ENCODE measurements at regions not wholly inside any gene's neighbourhood (a gene's known extent, or its start where the extent isn't known, plus 50 kb on each side); places are given as distances from the start of the nearest gene placed in this dataset.

DNA sequence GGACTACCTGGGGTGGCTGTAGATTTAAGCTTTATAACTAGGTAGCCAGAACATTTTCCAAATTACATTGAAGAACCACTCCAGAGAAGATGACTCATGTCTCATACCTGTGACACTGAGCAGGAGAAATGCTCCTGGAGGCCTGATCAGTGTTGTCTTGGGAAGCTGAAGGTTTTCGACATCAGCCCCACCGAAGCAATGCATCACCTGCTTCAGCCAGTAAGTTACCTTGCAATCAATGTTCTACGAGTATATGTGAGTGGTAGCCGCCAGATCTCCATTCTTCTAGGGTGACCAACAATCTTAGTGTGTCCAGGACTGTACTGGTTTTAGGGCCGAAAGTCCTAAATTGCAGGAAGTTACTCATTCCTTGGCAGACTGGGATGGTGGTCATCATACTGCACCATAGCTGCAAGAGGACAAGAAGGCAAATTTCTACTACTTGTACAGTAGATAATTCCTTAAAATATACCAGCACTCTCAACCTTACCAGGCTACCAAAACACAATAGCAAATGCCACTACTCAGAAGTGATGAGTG, 109.3 kb upstream of the LINC00305 start:
- no peak overlapping the region for H3K4me3 ChIP-seq (replicated peaks; ENCODE audit: low read depth, low read length)
- DNase-seq (ENCODE audit: extremely low read depth, low read depth) = no peak
- TF ChIP-seq, protein P1, sequence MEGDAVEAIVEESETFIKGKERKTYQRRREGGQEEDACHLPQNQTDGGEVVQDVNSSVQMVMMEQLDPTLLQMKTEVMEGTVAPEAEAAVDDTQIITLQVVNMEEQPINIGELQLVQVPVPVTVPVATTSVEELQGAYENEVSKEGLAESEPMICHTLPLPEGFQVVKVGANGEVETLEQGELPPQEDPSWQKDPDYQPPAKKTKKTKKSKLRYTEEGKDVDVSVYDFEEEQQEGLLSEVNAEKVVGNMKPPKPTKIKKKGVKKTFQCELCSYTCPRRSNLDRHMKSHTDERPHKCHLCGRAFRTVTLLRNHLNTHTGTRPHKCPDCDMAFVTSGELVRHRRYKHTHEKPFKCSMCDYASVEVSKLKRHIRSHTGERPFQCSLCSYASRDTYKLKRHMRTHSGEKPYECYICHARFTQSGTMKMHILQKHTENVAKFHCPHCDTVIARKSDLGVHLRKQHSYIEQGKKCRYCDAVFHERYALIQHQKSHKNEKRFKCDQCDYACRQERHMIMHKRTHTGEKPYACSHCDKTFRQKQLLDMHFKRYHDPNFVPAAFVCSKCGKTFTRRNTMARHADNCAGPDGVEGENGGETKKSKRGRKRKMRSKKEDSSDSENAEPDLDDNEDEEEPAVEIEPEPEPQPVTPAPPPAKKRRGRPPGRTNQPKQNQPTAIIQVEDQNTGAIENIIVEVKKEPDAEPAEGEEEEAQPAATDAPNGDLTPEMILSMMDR (IDR thresholded peaks at IDR 0.05; ENCODE audit: low read depth, low read length, missing control alignments) = no peak

- TF ChIP-seq, protein P1 (IDR thresholded peaks at IDR 0.05; ENCODE audit: low read depth, low read length, missing control alignments) = no peak
- DNase-seq (ENCODE audit: extremely low read depth, low read depth) = no peak
- H3K4me3 ChIP-seq (replicated peaks; ENCODE audit: low read depth, low read length) = no peak overlapping the region
These were observed 105.7 kb upstream of the LINC00305 start for GRCh38 chr18:64254399-64255093.

- no peak for DNase-seq (ENCODE audit: extremely low read depth, low read depth)
- H3K4me3 ChIP-seq (replicated peaks; ENCODE audit: low read depth, low read length) = no peak overlapping the region
- TF ChIP-seq, protein P1 (IDR thresholded peaks at IDR 0.05; ENCODE audit: low read depth, low read length, missing control alignments) = no peak
These were observed 105.0 kb upstream of the LINC00305 start for GRCh38 chr18:64253873-64254272.

DNA sequence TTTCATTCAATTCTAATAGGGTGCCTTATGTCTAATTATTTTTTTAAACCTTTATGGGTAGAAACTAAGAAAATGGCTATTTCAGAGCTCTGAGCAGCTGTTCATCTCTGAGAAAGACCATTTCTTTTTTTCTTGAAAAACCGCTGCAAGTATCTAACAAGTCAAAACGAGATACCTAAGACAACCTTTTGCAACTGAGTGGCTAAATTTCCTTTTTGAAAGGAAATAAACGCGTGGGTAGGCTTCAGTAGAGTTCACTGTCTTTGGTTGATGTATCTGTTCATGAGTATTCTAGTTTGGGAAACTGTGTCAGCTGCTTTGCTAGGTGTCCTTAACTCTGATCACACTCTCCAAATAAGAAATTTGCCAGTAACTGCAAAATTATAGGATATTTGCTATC, 104.3 kb upstream of the LINC00305 start:
- TF ChIP-seq, protein P1 (IDR thresholded peaks at IDR 0.05; ENCODE audit: low read depth, low read length, missing control alignments) = no peak
- no peak overlapping the region for H3K4me3 ChIP-seq (replicated peaks; ENCODE audit: low read depth, low read length)
- no peak for DNase-seq (ENCODE audit: extremely low read depth, low read depth)

GRCh38 chr18:64248836-64249235, 99.9 kb upstream of the LINC00305 start:
- no peak overlapping the region for H3K4me3 ChIP-seq (replicated peaks; ENCODE audit: low read depth, low read length)
- no peak for DNase-seq (ENCODE audit: extremely low read depth, low read depth)
- TF ChIP-seq, protein P1 (IDR thresholded peaks at IDR 0.05; ENCODE audit: low read depth, low read length, missing control alignments) = no peak

DNA sequence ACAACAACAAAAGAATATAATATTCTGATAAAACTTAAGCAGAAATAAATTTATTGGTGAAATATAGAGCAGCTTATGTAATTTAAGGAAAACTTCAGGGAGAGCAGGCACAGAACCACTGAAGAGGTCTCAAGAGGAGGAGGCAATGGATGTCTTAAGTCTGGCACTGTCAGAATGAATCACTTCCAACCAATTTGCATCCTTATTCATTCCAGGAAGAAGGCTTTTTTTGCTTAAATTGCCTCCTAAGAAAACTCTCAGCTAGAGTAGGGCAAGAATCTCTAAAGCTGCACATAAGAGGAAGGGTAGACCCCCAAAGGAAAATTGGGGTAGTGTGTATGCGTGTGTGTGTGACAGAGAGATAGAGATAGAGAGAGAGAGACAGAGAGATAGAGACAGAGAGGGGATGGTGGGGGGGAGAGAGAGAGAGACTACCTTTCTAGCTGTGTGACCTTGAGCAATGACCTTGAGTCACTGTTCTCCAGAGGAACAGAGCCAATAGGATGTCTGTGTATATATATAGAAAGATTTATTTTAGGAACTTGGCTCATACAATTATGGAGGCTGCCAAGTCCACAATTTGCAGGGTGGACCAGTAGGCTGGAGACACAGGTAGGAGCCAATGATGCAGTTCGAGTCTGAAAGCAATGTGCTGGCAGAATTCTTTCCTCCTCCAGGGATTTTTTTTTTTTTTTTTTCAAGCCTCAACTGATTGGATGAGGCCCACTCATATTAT, 96.4 kb upstream of the LINC00305 start:
- TF ChIP-seq, protein P1 (IDR thresholded peaks at IDR 0.05; ENCODE audit: low read depth, low read length, missing control alignments) = no peak
- no peak for DNase-seq (ENCODE audit: extremely low read depth, low read depth)
- no peak overlapping the region for H3K4me3 ChIP-seq (replicated peaks; ENCODE audit: low read depth, low read length)
